B cell (primary cell): ENCODE measurements at regions not wholly inside any gene's neighbourhood (a gene's known extent, or its start where the extent isn't known, plus 50 kb on each side); places are given as distances from the start of the nearest gene placed in this dataset.

Experiments used
- ATAC-seq: fragments of 200-7000 bp; cut with Tn5 transposase; one replicate; pipeline ENCODE4 v1.10.0; 2021; ENCODE audit warnings: low read depth, mild to moderate bottlenecking, moderate number of reproducible peaks, moderate library complexity
- CTCF ChIA-PET: fragments of 350-600 bp; sonication (Branson Sonifier 250); formaldehyde crosslinking; loops from one replicate; lab custom pipeline; 2021; ENCODE audit warnings: antibody characterized with exemption, inconsistent platforms; lab: Charles Lee
- POLR2A ChIA-PET: fragments of 350-600 bp; sonication (Branson Sonifier 250); formaldehyde crosslinking; loops from one replicate; lab custom pipeline; 2021; ENCODE audit warnings: antibody characterized with exemption; lab: Charles Lee
- DNase-seq: peaks from one replicate; pipeline ENCODE4 v3.0.0; 2013
- H2AFZ ChIP-seq: 2 replicates; pipeline ENCODE4 v1.6.1; 2012; ENCODE audit warnings: mild to moderate bottlenecking, low read depth, low read length; ENCODE audit not compliant: insufficient read depth, poor library complexity, severe bottlenecking
- H3K27ac ChIP-seq, 2 donors: 1 replicate in 1 of 2; 2 replicates in 1 of 2; pipeline ENCODE4 v1.5.1; 2012 to 2013; ENCODE audit warnings: low read length in 2 of 2, mild to moderate bottlenecking in 2 of 2, moderate library complexity in 1 of 2
- H3K27me3 ChIP-seq, 4 experiments: fragments of 200-600 bp in 1 of 4; sonication (generic) in 1 of 4; replicated peaks in 1 of 4; 1 replicate in 2 of 4; 2 replicates in 2 of 4; pipeline versions ENCODE4 v1.6.1 to v1.7.0; 2013 to 2016; ENCODE audit warnings: low read length in 3 of 4, mild to moderate bottlenecking in 2 of 4, mixed read lengths in 1 of 4, moderate library complexity in 1 of 4; ENCODE audit not compliant: insufficient read depth in 4 of 4, control insufficient read depth in 3 of 4; ENCODE audit errors: control extremely low read depth in 1 of 4
- H3K36me3 ChIP-seq, 2 experiments: replicated peaks in 1 of 2; 1 replicate in 1 of 2; 2 replicates in 1 of 2; pipeline versions ENCODE4 v1.6.1 to v1.7.1; 2013; ENCODE audit warnings: low read length in 1 of 2; ENCODE audit not compliant: insufficient read depth in 2 of 2, control insufficient read depth in 1 of 2; ENCODE audit errors: control extremely low read depth in 1 of 2, extremely low read depth in 1 of 2
- H3K4me1 ChIP-seq, 2 donors: fragments of 200-600 bp in 1 of 2; sonication (generic) in 1 of 2; 1 replicate in 1 of 2; 2 replicates in 1 of 2; pipeline versions ENCODE4 v1.5.1 to v1.6.1; 2013 to 2017; ENCODE audit warnings: low read length in 2 of 2; ENCODE audit not compliant: control insufficient read depth in 2 of 2, insufficient read depth in 2 of 2
- H3K4me2 ChIP-seq: replicated peaks from 2 replicates; pipeline ENCODE3; 2012; ENCODE audit warnings: mild to moderate bottlenecking, low read depth, low read length; ENCODE audit not compliant: poor library complexity, severe bottlenecking
- H3K4me3 ChIP-seq, 5 experiments: fragments of 200-600 bp in 1 of 5; sonication (generic) in 1 of 5; 1 replicate in 3 of 5; 2 replicates in 2 of 5; pipeline versions ENCODE4 v1.5.1 to v1.7.0; 2011 to 2016; ENCODE audit warnings: low read length in 4 of 5, mild to moderate bottlenecking in 4 of 5, low read depth in 2 of 5, control low read depth in 1 of 5, moderate library complexity in 1 of 5; ENCODE audit not compliant: insufficient read depth in 1 of 5; ENCODE audit errors: control extremely low read depth in 1 of 5, extremely low read depth in 1 of 5
- H3K79me2 ChIP-seq: fragments of 200-600 bp; sonication (generic); one replicate; pipeline ENCODE4 v1.6.0; 2016; ENCODE audit warnings: low read length; ENCODE audit not compliant: control insufficient read depth, insufficient read depth
- H3K9ac ChIP-seq: fragments of 200-600 bp; sonication (generic); 2 replicates; pipeline ENCODE4 v1.6.1; 2017; ENCODE audit warnings: mild to moderate bottlenecking, low read length, moderate library complexity
- H3K9me3 ChIP-seq, 3 donors: one replicate each; pipeline versions ENCODE4 v1.6.1 to v1.7.1; 2013; ENCODE audit warnings: low read length in 2 of 3; ENCODE audit not compliant: control insufficient read depth in 2 of 3, insufficient read depth in 1 of 3; ENCODE audit errors: control extremely low read depth in 1 of 3
- H4K20me1 ChIP-seq: 2 replicates; pipeline ENCODE4 v1.6.0; 2012; ENCODE audit warnings: mild to moderate bottlenecking, low read length; ENCODE audit not compliant: insufficient read depth, control insufficient read depth, poor library complexity, severe bottlenecking
- H3K27ac Mint-ChIP-seq: one replicate; pipeline ENCODE4 v1.8.0; 2021; ENCODE audit warnings: mixed read lengths
- H3K27me3 Mint-ChIP-seq: one replicate; pipeline ENCODE4 v1.8.0; 2021; ENCODE audit warnings: mixed read lengths
- H3K4me1 Mint-ChIP-seq: one replicate; pipeline ENCODE4 v1.8.0; 2021; ENCODE audit warnings: mixed read lengths
- H3K4me3 Mint-ChIP-seq: one replicate; pipeline ENCODE4 v1.8.0; 2021; ENCODE audit warnings: mixed read lengths
- H3K9me3 Mint-ChIP-seq: one replicate; pipeline ENCODE4 v1.8.0; 2022; ENCODE audit warnings: mixed read lengths; ENCODE audit not compliant: insufficient read depth
- CTCF ChIP-seq: fragments of 200-600 bp; IDR thresholded peaks from one replicate; pipeline ENCODE4 v1.8.0; 2022; ENCODE audit warnings: antibody characterized with exemption, mild to moderate bottlenecking
- EZH2 ChIP-seq: IDR thresholded peaks from 2 replicates; pipeline ENCODE4 v1.6.1; 2012; ENCODE audit warnings: borderline replicate concordance, low read depth, mild to moderate bottlenecking, moderate library complexity, low read length; ENCODE audit not compliant: insufficient read depth, poor library complexity, severe bottlenecking
- WGBS: methylation state at CpG from one replicate; pipeline ENCODE4 v1.1.5; 2013; ENCODE audit warnings: missing lambda C conversion rate; ENCODE audit not compliant: insufficient coverage; 5-methylcytosine and 5-hydroxymethylcytosine counted together
- intact Hi-C: fragments of 100-400 bp; cut with micrococcal nuclease; formaldehyde crosslinking; loops from one replicate; pipeline ENCODE4 v1.10.0; 2022

- Histone ChIP-seq H3K9me3 (no peaks in the 10 kb centered on the region), H3K4me1 (no peaks in the 10 kb centered on the region), H3K36me3 (no peaks in the 10 kb centered on the region), H3K4me3 (no peak overlapping the region), H3K4me2 (no peak overlapping the region), H4K20me1 (no peaks in the 10 kb centered on the region), H3K79me2 (no peaks in the 10 kb centered on the region), H2AFZ (no peak overlapping the region), H3K27me3 (peaks cover 0 to 5% (median 0%) of the 10 kb centered on the region in 4 experiments), H3K27ac (no peak overlapping the region), H3K9ac (no peak overlapping the region)
- Mint-ChIP-seq H3K9me3 (no peaks in the 10 kb centered on the region), H3K27me3 (no peaks in the 10 kb centered on the region), H3K4me1 (no peaks in the 10 kb centered on the region), H3K27ac (no peak overlapping the region), H3K4me3 (no peak overlapping the region)
- ATAC-seq, result no peak
- WGBS, result 94% methylated on average over 2 of the region's 5 CpGs
- CTCF ChIA-PET, result no interaction called here
- POLR2A ChIA-PET, result no interaction called here
- intact Hi-C loops, result no loop called here
- TF ChIP-seq EZH2 (no peak), CTCF (no peak)
- no peak for DNase-seq
Measured at GRCh38 chr16:9610727-9611126, 519.3 kb downstream of the HAPSTR1 start.

GRCh38 chr16:9612267-9612666, 520.8 kb downstream of the HAPSTR1 start:
- Mint-ChIP-seq H3K27me3 (peaks cover 6% of the 10 kb centered on the region), H3K9me3 (no peaks in the 10 kb centered on the region), H3K4me3 (no peak overlapping the region), H3K4me1 (no peaks in the 10 kb centered on the region), H3K27ac (no peak overlapping the region)
- no peak overlapping the region for H3K9ac ChIP-seq
- H4K20me1 ChIP-seq, result no peaks in the 10 kb centered on the region
- ATAC-seq (no peak), DNase-seq (no peak)
- CTCF ChIA-PET, result no interaction called here
- intact Hi-C loops, result no loop called here
- no peaks in the 10 kb centered on the region for H3K36me3 ChIP-seq
- no peaks in the 10 kb centered on the region for H3K4me1 ChIP-seq
- WGBS, result 31% methylated on average over 4 of the region's 7 CpGs
- H3K4me2 ChIP-seq, result no peak overlapping the region
- no peak overlapping the region for H3K27ac ChIP-seq
- H3K9me3 ChIP-seq, result no peaks in the 10 kb centered on the region
- POLR2A ChIA-PET, result no interaction called here
- no peak for TF ChIP-seq EZH2
- TF ChIP-seq CTCF, result no peak
- H3K27me3 ChIP-seq, result peaks cover 0 to 5% (median 0%) of the 10 kb centered on the region in 4 experiments
- H3K4me3 ChIP-seq, result no peak overlapping the region
- H3K79me2 ChIP-seq, result no peaks in the 10 kb centered on the region
- H2AFZ ChIP-seq, result no peak overlapping the region
